Tibial artery (tissue), 4 donors: ENCODE measurements at regions not wholly inside any gene's neighbourhood (a gene's known extent, or its start where the extent isn't known, plus 50 kb on each side); places are given as distances from the start of the nearest gene placed in this dataset.
"Not testable (repeated sequence)": the region's sequence is repeated elsewhere in the genome, so short reads cannot be mapped to it uniquely, and the experiment has no call there.

ENCODE experiments used
- DNase-seq, 2 donors: peaks; one replicate each; pipeline ENCODE4 v3.0.0-alpha.2; 2019
- H3K27ac ChIP-seq, 2 donors: fragments of 200-600 bp; sonication (generic) in 1 of 2; 1 replicate in 1 of 2; 2 replicates in 1 of 2; pipeline ENCODE4 v1.5.1; 2018 to 2019; ENCODE audit warnings: mild to moderate bottlenecking in 1 of 2
- H3K27me3 ChIP-seq, 2 donors: fragments of 200-600 bp; sonication (generic) in 1 of 2; one replicate each; pipeline versions ENCODE4 v1.5.1 to v1.6.0; 2016 to 2019
- H3K36me3 ChIP-seq, 3 donors: fragments of 200-600 bp; sonication (generic) in 2 of 3; one replicate each; pipeline ENCODE4 v1.5.1; 2016 to 2019; ENCODE audit warnings: mild to moderate bottlenecking in 2 of 3
- H3K4me1 ChIP-seq, 4 donors: fragments of 200-600 bp; sonication (generic) in 2 of 4; 1 replicate in 3 of 4; 2 replicates in 1 of 4; pipeline ENCODE4 v1.5.1; 2016 to 2019
- H3K4me3 ChIP-seq, 2 donors: fragments of 200-600 bp; sonication (generic) in 1 of 2; 1 replicate in 1 of 2; 2 replicates in 1 of 2; pipeline ENCODE4 v1.5.1; 2018 to 2019; ENCODE audit warnings: mild to moderate bottlenecking in 2 of 2
- H3K9me3 ChIP-seq, 3 donors: fragments of 200-600 bp; sonication (generic) in 1 of 3; one replicate each; pipeline ENCODE4 v1.5.1; 2016 to 2019
- intact Hi-C: fragments of 100-400 bp; cut with DNase I; formaldehyde crosslinking; loops from one replicate; pipeline ENCODE4 v1.15.0; 2023; ENCODE audit warnings: low total_unique reads
- TF ChIP-seq, protein P1 (sequence below), 2 experiments: fragments of 200-600 bp in 1 of 2; fragments of 450-650 bp in 1 of 2; IDR thresholded peaks; one replicate each; pipeline ENCODE4 v1.5.1; 2017 to 2019; ENCODE audit warnings: antibody characterized with exemption in 2 of 2, mild to moderate bottlenecking in 1 of 2, moderate library complexity in 1 of 2

DNA sequence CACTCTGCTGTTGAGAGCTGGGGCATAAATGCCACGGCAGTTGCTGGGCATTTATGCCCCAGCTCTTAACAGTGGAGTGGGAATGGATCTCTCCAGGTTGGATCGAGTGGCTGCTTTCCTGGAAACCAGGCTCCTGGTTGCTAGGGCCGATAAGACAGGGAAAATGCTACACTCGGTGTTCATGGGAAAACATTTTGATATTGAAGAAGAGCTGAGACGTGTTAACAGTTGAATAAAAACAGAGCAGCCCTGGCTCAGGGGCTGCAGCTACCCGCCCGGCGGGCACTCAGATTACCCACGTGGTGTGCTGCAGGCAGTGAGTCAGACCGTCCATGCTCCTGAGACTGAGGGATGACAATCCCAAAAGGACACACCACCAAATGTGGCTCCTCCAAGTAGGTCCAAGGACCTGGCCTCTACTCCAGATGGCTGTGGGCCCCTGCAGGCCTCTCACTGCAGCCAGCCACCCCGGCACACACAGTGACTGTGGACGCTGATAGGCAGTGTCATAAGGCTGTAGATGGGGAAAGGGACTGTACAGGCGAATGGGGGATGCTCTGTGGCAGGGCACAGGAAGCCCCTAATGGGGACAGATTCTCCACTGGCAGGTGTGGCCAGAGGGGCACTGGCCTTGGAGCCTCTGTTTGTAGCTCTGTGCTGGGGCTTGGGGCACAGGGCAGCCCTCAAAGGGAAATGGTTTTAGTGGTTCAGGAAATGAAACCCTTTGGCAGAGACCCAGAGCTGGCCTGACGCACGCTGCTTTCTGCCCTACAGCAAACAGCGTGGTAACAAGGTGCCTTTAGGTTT is 237.8 kb downstream of the LY86 start:
- peak in 1 of 2 donors; percentile 41 for DNase-seq
- intact Hi-C loops: no loop called here
- H3K27me3 ChIP-seq: peaks cover 0 to 15% of the 10 kb centered on the region in 2 donors

DNA sequence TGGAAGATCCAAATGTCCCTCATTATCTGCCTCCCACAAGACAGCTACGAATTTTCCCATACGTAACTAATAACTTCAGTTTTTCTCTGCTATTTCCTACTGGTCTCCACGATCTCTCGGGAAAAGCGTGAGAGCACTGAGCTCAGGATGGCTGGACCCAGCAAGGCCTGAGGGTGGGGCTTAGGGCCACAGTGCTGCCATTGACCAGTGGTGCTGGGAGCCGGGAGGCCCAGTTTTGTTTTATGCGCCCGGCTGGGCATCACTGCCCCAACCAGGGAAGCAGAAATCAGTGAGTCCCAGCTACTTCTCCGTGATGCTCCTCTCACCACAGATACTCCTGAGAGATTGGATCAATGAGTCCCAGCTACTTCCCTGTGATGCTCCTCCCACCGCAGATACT is 238.4 kb downstream of the LY86 start:
- Histone ChIP-seq H3K4me1 (no peaks in the 10 kb centered on the region), H3K27ac (no peak overlapping the region)

More for the DNA sequence above, 237.8 kb downstream of the LY86 start:
- H3K36me3 ChIP-seq: no peaks in the 10 kb centered on the region
- no peaks in the 10 kb centered on the region for H3K4me1 ChIP-seq
- no peak overlapping the region for H3K27ac ChIP-seq
- TF ChIP-seq, protein P1, sequence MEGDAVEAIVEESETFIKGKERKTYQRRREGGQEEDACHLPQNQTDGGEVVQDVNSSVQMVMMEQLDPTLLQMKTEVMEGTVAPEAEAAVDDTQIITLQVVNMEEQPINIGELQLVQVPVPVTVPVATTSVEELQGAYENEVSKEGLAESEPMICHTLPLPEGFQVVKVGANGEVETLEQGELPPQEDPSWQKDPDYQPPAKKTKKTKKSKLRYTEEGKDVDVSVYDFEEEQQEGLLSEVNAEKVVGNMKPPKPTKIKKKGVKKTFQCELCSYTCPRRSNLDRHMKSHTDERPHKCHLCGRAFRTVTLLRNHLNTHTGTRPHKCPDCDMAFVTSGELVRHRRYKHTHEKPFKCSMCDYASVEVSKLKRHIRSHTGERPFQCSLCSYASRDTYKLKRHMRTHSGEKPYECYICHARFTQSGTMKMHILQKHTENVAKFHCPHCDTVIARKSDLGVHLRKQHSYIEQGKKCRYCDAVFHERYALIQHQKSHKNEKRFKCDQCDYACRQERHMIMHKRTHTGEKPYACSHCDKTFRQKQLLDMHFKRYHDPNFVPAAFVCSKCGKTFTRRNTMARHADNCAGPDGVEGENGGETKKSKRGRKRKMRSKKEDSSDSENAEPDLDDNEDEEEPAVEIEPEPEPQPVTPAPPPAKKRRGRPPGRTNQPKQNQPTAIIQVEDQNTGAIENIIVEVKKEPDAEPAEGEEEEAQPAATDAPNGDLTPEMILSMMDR (IDR thresholded peaks at IDR 0.05): no peak
- no peak overlapping the region for H3K4me3 ChIP-seq
- no peaks in the 10 kb centered on the region for H3K9me3 ChIP-seq

DNA sequence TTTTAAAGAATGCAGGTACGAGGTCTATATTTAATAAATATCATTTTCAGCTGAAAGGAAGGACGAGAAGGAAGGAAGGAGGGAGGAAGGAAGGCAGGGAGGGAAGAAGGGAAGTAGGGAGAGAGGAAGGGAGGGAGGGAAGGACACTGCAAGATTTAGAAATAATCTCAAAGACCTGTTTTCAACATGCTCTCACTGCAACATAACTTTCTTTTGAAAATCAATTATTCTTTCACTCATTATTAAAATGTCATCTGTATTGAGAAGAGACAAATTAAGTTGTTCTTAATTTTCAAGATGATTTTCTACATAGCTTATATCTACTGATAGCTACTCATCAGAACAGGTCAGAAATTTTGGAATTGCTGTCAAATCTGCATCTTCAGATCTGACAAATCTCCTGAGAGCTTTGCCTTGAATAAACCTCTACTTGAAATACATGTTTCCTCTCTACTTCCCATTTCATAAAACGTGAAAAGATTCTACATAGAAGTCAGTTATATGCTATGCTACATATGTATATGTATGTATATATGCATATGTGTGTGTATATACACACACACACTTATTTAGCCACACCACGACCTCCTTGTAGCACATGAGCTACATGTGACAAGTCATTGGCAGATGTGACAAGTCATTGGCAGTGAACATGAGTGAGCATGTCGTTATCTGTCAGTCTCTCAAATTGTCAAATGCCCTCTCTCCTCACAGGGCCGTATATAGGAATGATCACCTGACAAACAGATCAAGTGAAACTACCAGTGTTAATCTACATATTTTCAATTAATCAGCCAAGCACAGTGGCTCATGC is 241.6 kb downstream of the LY86 start:
- Histone ChIP-seq H3K27ac (no peak overlapping the region), H3K4me1 (no peaks in the 10 kb centered on the region), H3K36me3 (no peaks in the 10 kb centered on the region), H3K9me3 (no peaks in the 10 kb centered on the region), H3K4me3 (no peak overlapping the region), H3K27me3 (peaks cover 0 to 15% of the 10 kb centered on the region in 2 donors)
- intact Hi-C loops: loop anchor here (5.0 kb wide), 1 partner anchor 312 kb away; no protein-coding TSS in a partner anchor
- no peak for DNase-seq
- TF ChIP-seq, protein P1 (IDR thresholded peaks at IDR 0.05): no peak

More for the DNA sequence above, 238.4 kb downstream of the LY86 start:
- H3K36me3 ChIP-seq: no peaks in the 10 kb centered on the region
- DNase-seq: no peak
- H3K9me3 ChIP-seq: no peaks in the 10 kb centered on the region
- H3K4me3 ChIP-seq: no peak overlapping the region
- intact Hi-C loops: no loop called here
- peaks cover 0 to 15% of the 10 kb centered on the region in 2 donors for H3K27me3 ChIP-seq
- TF ChIP-seq, protein P1 (IDR thresholded peaks at IDR 0.05): no peak

DNA sequence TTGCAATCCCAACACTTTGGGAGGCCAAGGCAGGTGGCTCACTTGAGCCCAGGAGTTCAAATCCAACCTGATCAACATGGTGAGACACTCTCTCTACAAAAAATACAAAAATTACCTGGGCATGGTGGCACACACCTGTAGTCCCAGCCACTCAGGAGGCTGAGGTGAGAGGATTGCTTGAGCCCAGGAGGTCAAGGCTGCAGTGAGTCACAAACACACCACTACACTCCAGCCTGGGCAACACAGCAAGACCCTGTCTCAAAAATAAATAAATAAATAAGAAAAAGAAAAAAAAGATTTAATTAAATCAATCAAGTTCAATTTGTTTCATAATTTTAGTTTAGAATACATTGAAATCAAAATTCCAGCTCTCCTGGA is 242.2 kb downstream of the LY86 start:
- not testable (repeated sequence) for H3K4me1 ChIP-seq, H3K36me3 ChIP-seq, H3K9me3 ChIP-seq, H3K4me3 ChIP-seq, H3K27me3 ChIP-seq, DNase-seq, H3K27ac ChIP-seq
- intact Hi-C loops: loop anchor here (5.0 kb wide), 1 partner anchor 312 kb away; no protein-coding TSS in a partner anchor

DNA sequence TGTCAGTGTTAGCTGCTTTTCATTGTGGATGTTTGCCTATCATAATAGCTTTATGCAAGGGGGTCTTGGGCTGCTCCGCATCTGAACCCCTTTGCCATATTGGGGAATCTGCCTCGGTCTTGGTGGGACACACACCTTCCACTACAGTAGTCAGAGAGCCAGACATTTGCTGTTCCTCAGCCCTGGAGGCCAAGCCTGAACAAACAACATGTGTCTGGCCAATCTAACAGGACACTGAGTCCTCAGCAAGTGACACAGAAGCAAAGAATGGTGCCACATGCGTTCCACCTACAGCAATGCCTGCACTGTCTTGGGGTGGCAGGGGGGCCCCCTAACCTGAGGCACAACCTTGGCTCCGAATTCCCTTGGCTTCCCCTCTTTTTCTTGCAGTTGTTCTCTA is 243.9 kb downstream of the LY86 start:
- H3K9me3 ChIP-seq: no peaks in the 10 kb centered on the region
- H3K4me1 ChIP-seq: no peaks in the 10 kb centered on the region
- TF ChIP-seq, protein P1 (IDR thresholded peaks at IDR 0.05): no peak
- H3K27me3 ChIP-seq: peaks cover 0 to 5% of the 10 kb centered on the region in 2 donors
- no peak overlapping the region for H3K27ac ChIP-seq
- no peaks in the 10 kb centered on the region for H3K36me3 ChIP-seq
- intact Hi-C loops: loop anchor here (5.0 kb wide), 1 partner anchor 310 kb away; no protein-coding TSS in a partner anchor
- H3K4me3 ChIP-seq: no peak overlapping the region
- no peak for DNase-seq
